Lower leg skin (tissue), 4 donors: ENCODE measurements at regions not wholly inside any gene's neighbourhood (a gene's known extent, or its start where the extent isn't known, plus 50 kb on each side); places are given as distances from the start of the nearest gene placed in this dataset.

Source experiments
- DNase-seq, 2 donors: peaks; one replicate each; pipeline ENCODE4 v3.0.0-alpha.2; 2019; ENCODE audit warnings: low spot score in 2 of 2
- H3K4me3 ChIP-seq: fragments of 200-600 bp; sonication (generic); 2 replicates; pipeline ENCODE4 v1.5.1; 2017; ENCODE audit warnings: mild to moderate bottlenecking, low read depth; ENCODE audit not compliant: poor library complexity, severe bottlenecking
- POLR2A ChIP-seq, 2 donors: fragments of 450-650 bp; IDR thresholded peaks; one replicate each; pipeline ENCODE4 v1.6.1; 2016 to 2017; ENCODE audit warnings: antibody characterized with exemption in 2 of 2, mild to moderate bottlenecking in 1 of 2, moderate library complexity in 1 of 2
- WGBS, 2 donors: methylation state at CpG; one replicate each; pipeline ENCODE4 v1.1.5; 2018; 5-methylcytosine and 5-hydroxymethylcytosine counted together
- intact Hi-C: fragments of 100-400 bp; cut with DNase I; formaldehyde crosslinking; loops from one replicate; pipeline ENCODE4 v1.15.0; 2023; ENCODE audit warnings: low total_unique reads
- TF ChIP-seq, protein P1 (sequence below), 3 donors: fragments of 450-650 bp; IDR thresholded peaks; one replicate each; pipeline ENCODE4 v1.5.1; 2016; ENCODE audit warnings: antibody characterized with exemption in 3 of 3, mild to moderate bottlenecking in 3 of 3, moderate library complexity in 2 of 3

DNA sequence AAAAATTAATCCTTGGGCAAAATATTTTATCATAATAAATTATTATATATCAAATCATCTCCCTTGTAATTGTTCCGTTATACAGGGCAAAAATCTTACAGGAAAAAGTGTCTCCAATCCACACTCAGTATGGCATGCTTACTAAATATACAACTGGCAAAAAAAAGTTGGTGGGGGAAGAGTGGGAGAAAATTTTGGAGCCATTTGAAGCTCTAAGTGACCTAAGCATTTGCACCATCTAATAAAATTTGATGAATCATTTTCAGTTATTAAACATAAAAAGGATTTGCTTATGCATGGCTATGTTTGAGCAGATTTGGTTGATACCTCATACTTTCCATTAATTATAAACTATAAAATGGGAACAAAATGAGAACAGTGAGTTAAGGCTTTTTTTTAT lies 68.1 kb upstream of the FAM9C start:
- DNase-seq = no peak
- intact Hi-C loops = no loop called here
- no peak overlapping the region for H3K4me3 ChIP-seq
- WGBS, 2 donors = 58 to 76% methylated on average over 1 of the region's 1 CpG
- TF ChIP-seq, protein P1, sequence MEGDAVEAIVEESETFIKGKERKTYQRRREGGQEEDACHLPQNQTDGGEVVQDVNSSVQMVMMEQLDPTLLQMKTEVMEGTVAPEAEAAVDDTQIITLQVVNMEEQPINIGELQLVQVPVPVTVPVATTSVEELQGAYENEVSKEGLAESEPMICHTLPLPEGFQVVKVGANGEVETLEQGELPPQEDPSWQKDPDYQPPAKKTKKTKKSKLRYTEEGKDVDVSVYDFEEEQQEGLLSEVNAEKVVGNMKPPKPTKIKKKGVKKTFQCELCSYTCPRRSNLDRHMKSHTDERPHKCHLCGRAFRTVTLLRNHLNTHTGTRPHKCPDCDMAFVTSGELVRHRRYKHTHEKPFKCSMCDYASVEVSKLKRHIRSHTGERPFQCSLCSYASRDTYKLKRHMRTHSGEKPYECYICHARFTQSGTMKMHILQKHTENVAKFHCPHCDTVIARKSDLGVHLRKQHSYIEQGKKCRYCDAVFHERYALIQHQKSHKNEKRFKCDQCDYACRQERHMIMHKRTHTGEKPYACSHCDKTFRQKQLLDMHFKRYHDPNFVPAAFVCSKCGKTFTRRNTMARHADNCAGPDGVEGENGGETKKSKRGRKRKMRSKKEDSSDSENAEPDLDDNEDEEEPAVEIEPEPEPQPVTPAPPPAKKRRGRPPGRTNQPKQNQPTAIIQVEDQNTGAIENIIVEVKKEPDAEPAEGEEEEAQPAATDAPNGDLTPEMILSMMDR (IDR thresholded peaks at IDR 0.05) = no peak
- no peak for TF ChIP-seq POLR2A (IDR thresholded peaks at IDR 0.05)

DNA sequence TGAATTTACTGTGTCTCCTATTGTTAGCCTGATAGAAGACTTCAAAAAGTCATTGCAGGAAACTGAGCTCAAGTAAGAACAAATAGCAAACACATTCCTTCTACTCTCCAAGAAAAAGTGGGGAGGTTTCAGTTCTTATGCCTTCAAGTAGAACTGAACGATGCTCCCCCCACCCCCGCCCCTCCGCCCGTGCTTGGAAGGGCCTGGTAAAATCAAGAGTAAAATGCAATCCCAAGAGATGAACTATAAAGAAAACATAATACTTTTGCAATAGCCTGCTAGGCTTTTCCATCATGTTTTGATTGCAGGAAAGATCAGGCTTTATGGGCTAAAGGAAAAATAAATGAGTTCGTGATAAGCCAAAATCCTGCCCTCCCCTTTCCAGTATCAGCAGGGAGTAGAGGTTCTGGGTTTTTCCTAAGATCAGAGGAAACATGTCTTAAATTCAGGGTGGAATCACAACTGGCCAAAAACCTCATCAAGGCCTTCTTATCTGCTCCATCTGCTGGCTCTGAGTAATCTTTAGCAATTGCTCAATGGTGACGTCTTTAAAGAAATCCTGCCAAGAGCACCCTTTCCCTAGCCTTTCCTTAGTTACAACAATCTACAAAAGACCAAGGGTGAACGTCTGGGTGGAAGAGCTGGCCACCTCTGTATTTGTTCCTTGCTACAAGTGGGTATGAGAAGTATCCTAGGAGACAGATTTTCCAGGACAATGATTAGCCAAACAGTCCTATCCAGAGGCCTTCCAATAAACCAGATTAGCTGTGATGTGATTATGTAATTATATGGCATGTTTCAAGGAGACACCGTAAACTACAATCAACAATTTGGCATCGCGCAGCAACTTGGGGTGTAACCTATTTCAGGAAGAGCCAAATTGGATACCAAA lies 66.3 kb upstream of the FAM9C start:
- H3K4me3 ChIP-seq = no peak overlapping the region
- no peak for TF ChIP-seq POLR2A (IDR thresholded peaks at IDR 0.05)
- TF ChIP-seq, protein P1 (IDR thresholded peaks at IDR 0.05) = no peak
- 19 to 37% methylated on average over 10 of the region's 10 CpGs for WGBS, 2 donors
- peak in 1 of 2 donors; percentile 51 for DNase-seq
- intact Hi-C loops = no loop called here

DNA sequence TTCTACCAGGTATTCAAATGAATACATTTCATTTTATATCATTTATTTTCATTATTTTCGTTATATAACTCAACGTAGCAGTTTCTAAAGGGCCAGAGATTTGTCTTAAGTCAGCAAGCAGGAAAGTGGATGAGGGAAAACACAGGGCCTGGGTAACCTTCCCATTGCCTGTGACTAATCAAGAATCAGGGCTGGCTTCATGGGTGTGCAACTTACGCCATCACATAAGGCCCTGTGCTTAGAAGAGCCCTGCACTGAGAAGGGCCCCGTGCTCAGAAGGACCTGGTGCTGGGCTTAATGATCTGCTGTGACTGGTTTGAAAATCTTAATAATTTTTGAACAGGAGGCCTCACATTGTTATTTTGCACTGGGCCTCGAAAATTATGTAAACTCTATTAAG lies 65.4 kb upstream of the FAM9C start:
- H3K4me3 ChIP-seq = no peak overlapping the region
- intact Hi-C loops = no loop called here
- TF ChIP-seq, protein P1 (IDR thresholded peaks at IDR 0.05) = no peak
- TF ChIP-seq POLR2A (IDR thresholded peaks at IDR 0.05) = no peak
- 60 to 69% methylated on average over 5 of the region's 5 CpGs for WGBS, 2 donors
- DNase-seq = no peak

DNA sequence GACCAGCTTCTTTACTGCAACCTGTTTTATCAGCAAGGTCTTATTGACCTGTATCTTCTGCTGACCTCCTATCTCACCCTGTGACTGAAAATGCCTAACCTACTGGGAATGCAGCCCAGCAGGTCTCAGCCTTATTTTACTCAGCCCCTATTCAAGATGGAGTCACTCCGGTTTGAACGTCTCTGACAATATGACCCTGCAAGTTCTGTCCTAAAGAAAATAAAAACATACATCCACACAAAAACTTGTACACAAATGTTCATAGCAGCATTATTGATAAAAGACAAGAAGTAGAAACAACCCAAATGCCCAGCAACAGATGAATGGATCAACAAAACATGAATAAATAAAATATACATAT lies 59.5 kb upstream of the FAM9C start:
- TF ChIP-seq POLR2A (IDR thresholded peaks at IDR 0.05) = no peak
- TF ChIP-seq, protein P1 (IDR thresholded peaks at IDR 0.05) = no peak
- intact Hi-C loops = no loop called here
- DNase-seq = no peak
- WGBS, 2 donors = 83 to 89% methylated on average over 2 of the region's 2 CpGs
- no peak overlapping the region for H3K4me3 ChIP-seq

DNA sequence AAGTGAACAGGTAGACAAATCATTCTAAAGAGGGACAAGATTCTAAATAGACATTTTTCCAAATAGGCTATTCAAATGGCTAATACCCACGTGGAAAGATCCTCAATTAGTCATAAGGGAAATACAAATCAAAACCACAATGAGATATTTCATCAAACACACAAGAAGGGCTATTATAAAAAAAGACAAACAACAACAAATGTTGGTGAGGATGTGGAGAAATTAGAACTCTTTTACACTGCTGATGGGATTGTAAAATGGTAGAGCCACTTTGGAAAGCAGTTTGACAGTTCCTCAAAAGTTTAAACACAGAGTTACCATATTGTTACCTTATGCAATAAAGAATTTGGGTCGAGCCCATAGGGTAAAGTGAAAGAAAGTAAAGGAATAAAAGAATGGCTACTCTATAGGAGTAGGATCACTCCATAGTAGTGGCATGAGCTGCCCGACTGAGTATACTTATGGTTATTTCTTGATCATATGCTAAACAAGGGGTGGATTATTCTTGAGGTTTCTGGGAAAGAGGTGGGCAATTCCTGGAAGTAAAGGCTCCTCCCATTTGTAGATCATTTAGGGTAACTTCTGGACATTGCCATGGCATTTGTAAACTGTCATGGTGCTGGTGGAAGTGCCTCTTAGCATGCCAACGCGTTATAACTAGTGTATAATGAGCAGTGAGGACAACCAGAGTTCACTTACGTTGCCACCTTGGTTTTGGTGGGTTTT lies 58.9 kb upstream of the FAM9C start:
- 69 to 70% methylated on average over 6 of the region's 6 CpGs for WGBS, 2 donors
- H3K4me3 ChIP-seq = no peak overlapping the region
- intact Hi-C loops = no loop called here
- TF ChIP-seq, protein P1 (IDR thresholded peaks at IDR 0.05) = no peak
- TF ChIP-seq POLR2A (IDR thresholded peaks at IDR 0.05) = no peak
- DNase-seq = no peak
